Endothelial cell of umbilical vein (primary cell): ENCODE measurements at regions not wholly inside any gene's neighbourhood (a gene's known extent, or its start where the extent isn't known, plus 50 kb on each side); places are given as distances from the start of the nearest gene placed in this dataset.

Experiments
- BruUV-seq: library from RNA; stranded (reverse); fragments of 400-500 nt; replicated peaks from 2 replicates; lab custom pipeline; 2021; lab: Mats Ljungman, UMichigan
- CTCF ChIA-PET: fragments of 300-600, 350-600 bp; sonication (Branson Sonifier 250); formaldehyde crosslinking; loops from one replicate; lab custom pipeline; 2021; ENCODE audit warnings: antibody characterized with exemption, inconsistent platforms; lab: Charles Lee
- POLR2A ChIA-PET: fragments of 300-600, 350-600 bp; sonication (Branson Sonifier 250); formaldehyde crosslinking; loops from one replicate; lab custom pipeline; 2021; ENCODE audit warnings: antibody characterized with exemption, inconsistent platforms; lab: Charles Lee
- DNase-seq: peaks from one replicate; pipeline ENCODE4 v3.0.0-alpha.2; 2011; ENCODE audit warnings: low read depth, low spot score
- FAIRE-seq: peaks from 2 replicates; lab custom pipeline; 2011; peaks lifted over from hg19 to GRCh38; lab: Jason Lieb, UNC
- H2AFZ ChIP-seq: 2 replicates; pipeline ENCODE4 v1.6.0; 2012; ENCODE audit warnings: low read depth, low read length, control low read depth, inconsistent platforms
- H3K27ac ChIP-seq: 2 replicates; pipeline ENCODE4 v1.5.1; 2011; ENCODE audit warnings: low read depth, mild to moderate bottlenecking, control low read depth, low read length, moderate library complexity; ENCODE audit not compliant: insufficient read depth
- H3K27me3 ChIP-seq, 2 experiments: 2 replicates each; pipeline versions ENCODE4 v1.6.0 to v1.6.1; 2011; ENCODE audit warnings: low read length in 2 of 2, mixed read lengths in 1 of 2; ENCODE audit not compliant: control insufficient read depth in 2 of 2, insufficient read depth in 2 of 2
- H3K36me3 ChIP-seq, 2 experiments: 2 replicates in 1 of 2; 3 replicates in 1 of 2; pipeline ENCODE4 v1.5.1; 2011; ENCODE audit warnings: low read length in 2 of 2, mild to moderate bottlenecking in 1 of 2, moderate library complexity in 1 of 2; ENCODE audit not compliant: control insufficient read depth in 2 of 2, insufficient read depth in 2 of 2; ENCODE audit errors: extremely low read depth in 1 of 2
- H3K4me1 ChIP-seq: 3 replicates; pipeline ENCODE4 v1.5.1; 2011; ENCODE audit warnings: mild to moderate bottlenecking, low read length; ENCODE audit not compliant: control insufficient read depth, insufficient read depth; ENCODE audit errors: extremely low read depth
- H3K4me2 ChIP-seq: 2 replicates; pipeline ENCODE4 v1.6.1; 2011; ENCODE audit warnings: low read length, control low read depth, mixed read lengths; ENCODE audit not compliant: insufficient read depth
- H3K4me3 ChIP-seq, 3 experiments: fragments of 200-600 bp in 1 of 3; sonication (generic), shearing (Covaris generic) in 1 of 3; replicated peaks in 1 of 3; 2 replicates each; pipeline ENCODE4 v1.5.1; 2011 to 2016; ENCODE audit warnings: control low read depth in 3 of 3, low read length in 3 of 3, mild to moderate bottlenecking in 2 of 3, inconsistent platforms in 1 of 3, low read depth in 1 of 3, moderate library complexity in 1 of 3; ENCODE audit not compliant: insufficient read depth in 1 of 3
- H3K79me2 ChIP-seq: 2 replicates; pipeline ENCODE4 v1.6.0; 2012; ENCODE audit warnings: low read length, inconsistent platforms; ENCODE audit not compliant: control insufficient read depth, insufficient read depth
- H3K9ac ChIP-seq: replicated peaks from 2 replicates; pipeline ENCODE3; 2011; ENCODE audit warnings: low read length, control low read depth; ENCODE audit not compliant: insufficient read depth; ENCODE audit errors: extremely low read depth
- H3K9me1 ChIP-seq: replicated peaks from 3 replicates; pipeline ENCODE4 v1.6.0; 2011; ENCODE audit warnings: mild to moderate bottlenecking, low read length; ENCODE audit not compliant: control insufficient read depth, insufficient read depth; ENCODE audit errors: extremely low read depth
- H3K9me3 ChIP-seq: replicated peaks from 2 replicates; pipeline ENCODE4 v1.5.1; 2012; ENCODE audit warnings: low read length, inconsistent platforms; ENCODE audit not compliant: control insufficient read depth, insufficient read depth
- H4K20me1 ChIP-seq: replicated peaks from 2 replicates; pipeline ENCODE3; 2011; ENCODE audit warnings: mild to moderate bottlenecking, low read length; ENCODE audit not compliant: control insufficient read depth, insufficient read depth; ENCODE audit errors: extremely low read depth
- EZH2 ChIP-seq: IDR thresholded peaks from 2 replicates; pipeline ENCODE4 v1.6.1; 2012; ENCODE audit warnings: borderline replicate concordance, low read depth, mild to moderate bottlenecking, moderate library complexity, low read length, inconsistent platforms; ENCODE audit not compliant: severe bottlenecking
- FOS ChIP-seq: IDR thresholded peaks from 2 replicates; pipeline ENCODE4 v1.6.1; 2011; ENCODE audit warnings: mild to moderate bottlenecking, low read length, moderate library complexity, borderline replicate concordance; ENCODE audit not compliant: insufficient read depth
- GATA2 ChIP-seq: IDR thresholded peaks from 2 replicates; pipeline ENCODE4 v1.7.0; 2011; ENCODE audit warnings: low read depth, mild to moderate bottlenecking, moderate library complexity, mixed read lengths, low read length; ENCODE audit not compliant: insufficient read length, insufficient read depth
- JUN ChIP-seq: IDR thresholded peaks from 2 replicates; pipeline ENCODE4 v1.6.1; 2011; ENCODE audit warnings: borderline replicate concordance, low read depth; ENCODE audit not compliant: insufficient read length, insufficient read depth
- MYC ChIP-seq: IDR thresholded peaks from one replicate; pipeline ENCODE4 v1.6.1; 2011; ENCODE audit warnings: mild to moderate bottlenecking, low read depth, low read length
- POLR2A ChIP-seq: IDR thresholded peaks from 2 replicates; pipeline ENCODE4 v1.6.1; 2012; ENCODE audit warnings: low read depth, mild to moderate bottlenecking, control low read depth, low read length
- POLR2AphosphoS5 ChIP-seq: IDR thresholded peaks from 2 replicates; pipeline ENCODE4 v1.6.1; 2012; ENCODE audit warnings: low read depth, mild to moderate bottlenecking, control low read depth, low read length, moderate library complexity; ENCODE audit not compliant: insufficient read depth
- dilution Hi-C: fragments of 300-500 bp; cut with MboI; formaldehyde crosslinking; loops from one replicate; pipeline ENCODE4 v1.15.0; 2019; ENCODE audit warnings: low sequenced_read_pairs; ENCODE audit not compliant: extremely low pct_ligation_motif_present
- intact Hi-C: fragments of 100-400 bp; cut with micrococcal nuclease; formaldehyde crosslinking; loops from one replicate; pipeline ENCODE4 v1.10.0; 2022
- TF ChIP-seq, protein P1 (sequence below), 2 donors: IDR thresholded peaks; 1 replicate in 1 of 2; 2 replicates in 1 of 2; pipeline ENCODE4 v1.5.1; 2011; ENCODE audit warnings: low read length in 2 of 2, mild to moderate bottlenecking in 2 of 2, moderate library complexity in 2 of 2, control low read depth in 1 of 2, inconsistent platforms in 1 of 2, low read depth in 1 of 2; ENCODE audit not compliant: insufficient read depth in 1 of 2; ENCODE audit errors: extremely low read depth in 1 of 2
- TF ChIP-seq, protein P2 (sequence below): IDR thresholded peaks from 2 replicates; pipeline ENCODE4 v1.6.1; 2011; ENCODE audit not compliant: insufficient read depth, insufficient read length

- Histone ChIP-seq H3K9ac (no peak overlapping the region), H3K4me2 (no peak overlapping the region), H3K9me1 (no peaks in the 10 kb centered on the region), H3K27me3 (peaks cover 15 to 35% of the 10 kb centered on the region in 2 experiments), H3K9me3 (no peaks in the 10 kb centered on the region), H2AFZ (no peak overlapping the region), H3K79me2 (no peaks in the 10 kb centered on the region), H3K36me3 (no peaks in the 10 kb centered on the region), H3K4me3 (no peak overlapping the region), H3K4me1 (no peaks in the 10 kb centered on the region), H4K20me1 (no peaks in the 10 kb centered on the region), H3K27ac (no peak overlapping the region)
- POLR2A ChIA-PET, result no interaction called here
- FAIRE-seq, result no peak
- CTCF ChIA-PET, result no interaction called here
- TF ChIP-seq, protein P1, sequence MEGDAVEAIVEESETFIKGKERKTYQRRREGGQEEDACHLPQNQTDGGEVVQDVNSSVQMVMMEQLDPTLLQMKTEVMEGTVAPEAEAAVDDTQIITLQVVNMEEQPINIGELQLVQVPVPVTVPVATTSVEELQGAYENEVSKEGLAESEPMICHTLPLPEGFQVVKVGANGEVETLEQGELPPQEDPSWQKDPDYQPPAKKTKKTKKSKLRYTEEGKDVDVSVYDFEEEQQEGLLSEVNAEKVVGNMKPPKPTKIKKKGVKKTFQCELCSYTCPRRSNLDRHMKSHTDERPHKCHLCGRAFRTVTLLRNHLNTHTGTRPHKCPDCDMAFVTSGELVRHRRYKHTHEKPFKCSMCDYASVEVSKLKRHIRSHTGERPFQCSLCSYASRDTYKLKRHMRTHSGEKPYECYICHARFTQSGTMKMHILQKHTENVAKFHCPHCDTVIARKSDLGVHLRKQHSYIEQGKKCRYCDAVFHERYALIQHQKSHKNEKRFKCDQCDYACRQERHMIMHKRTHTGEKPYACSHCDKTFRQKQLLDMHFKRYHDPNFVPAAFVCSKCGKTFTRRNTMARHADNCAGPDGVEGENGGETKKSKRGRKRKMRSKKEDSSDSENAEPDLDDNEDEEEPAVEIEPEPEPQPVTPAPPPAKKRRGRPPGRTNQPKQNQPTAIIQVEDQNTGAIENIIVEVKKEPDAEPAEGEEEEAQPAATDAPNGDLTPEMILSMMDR (IDR thresholded peaks at IDR 0.05; ENCODE audit: extremely low read depth in 1 of 2, insufficient read depth in 1 of 2, low read depth in 1 of 2, low read length in 2 of 2), result no peak
- TF ChIP-seq POLR2AphosphoS5 (no peak), MYC (no peak), JUN (no peak), FOS (no peak), POLR2A (no peak), GATA2 (no peak), EZH2 (no peak)
- TF ChIP-seq, protein P2, sequence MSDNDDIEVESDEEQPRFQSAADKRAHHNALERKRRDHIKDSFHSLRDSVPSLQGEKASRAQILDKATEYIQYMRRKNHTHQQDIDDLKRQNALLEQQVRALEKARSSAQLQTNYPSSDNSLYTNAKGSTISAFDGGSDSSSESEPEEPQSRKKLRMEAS, result no peak
- dilution Hi-C loops, result no loop called here
- BruUV-seq, result no TSS peak
- no peak for DNase-seq
- intact Hi-C loops, result no loop called here
These were observed 141.2 kb upstream of the ZIC3 start for GRCh38 chrX:137424679-137425078.
